Posterior vena cava (tissue), 2 donors: ENCODE measurements at regions not wholly inside any gene's neighbourhood (a gene's known extent, or its start where the extent isn't known, plus 50 kb on each side); places are given as distances from the start of the nearest gene placed in this dataset.
"Not testable (repeated sequence)": the region's sequence is repeated elsewhere in the genome, so short reads cannot be mapped to it uniquely, and the experiment has no call there.

ENCODE experiments used
- DNase-seq: peaks from one replicate; pipeline ENCODE4 v3.0.0-alpha.2; 2020; ENCODE audit warnings: low spot score
- intact Hi-C, 2 donors: fragments of 100-400 bp; cut with DNase I; formaldehyde crosslinking; loops; one replicate each; pipeline versions ENCODE4 v1.14.1 to v1.14.2; 2022 to 2023
- donor health status: DM: yes; HTN: yes; CAD: no.
- donor health status: DM: yes; HTN: yes; CAD: no.

- DNase-seq, intact Hi-C loops: not testable (repeated sequence)
Observed at GRCh38 chr1:149227933-149228665, 124.7 kb upstream of the NBPF9 start.

- DNase-seq, intact Hi-C loops: not testable (repeated sequence)
Observed at GRCh38 chr1:149228672-149229585, 125.6 kb upstream of the NBPF9 start.

- intact Hi-C loops, result not testable (repeated sequence)
- DNase-seq, result peak; percentile 23
Observed at GRCh38 chr1:149229813-149230212, 126.5 kb upstream of the NBPF9 start.

- intact Hi-C loops, DNase-seq: not testable (repeated sequence)
Observed at GRCh38 chr1:149234926-149235914, 131.9 kb upstream of the NBPF9 start.

- DNase-seq, intact Hi-C loops: not testable (repeated sequence)
Observed at GRCh38 chr1:149237515-149237914, 134.2 kb upstream of the NBPF9 start.

GRCh38 chr1:149239897-149240508 is 136.7 kb upstream of the NBPF9 start:
- intact Hi-C loops, DNase-seq: not testable (repeated sequence)

- intact Hi-C loops, DNase-seq: not testable (repeated sequence)
Observed at GRCh38 chr1:149240530-149240929, 137.2 kb upstream of the NBPF9 start.

GRCh38 chr1:149241272-149241671 is 137.9 kb upstream of the NBPF9 start:
- intact Hi-C loops, result not testable (repeated sequence)

GRCh38 chr1:149243572-149243971 is 140.2 kb upstream of the NBPF9 start:
- DNase-seq, intact Hi-C loops: not testable (repeated sequence)

More at GRCh38 chr1:149241272-149241671, 137.9 kb upstream of the NBPF9 start:
- not testable (repeated sequence) for DNase-seq

GRCh38 chr1:149244621-149245020 is 141.3 kb upstream of the NBPF9 start:
- intact Hi-C loops, DNase-seq: not testable (repeated sequence)

- intact Hi-C loops, DNase-seq: not testable (repeated sequence)
Observed at GRCh38 chr1:149246212-149246611, 142.9 kb upstream of the NBPF9 start.

GRCh38 chr1:149248610-149249009 is 145.3 kb upstream of the NBPF9 start:
- intact Hi-C loops, DNase-seq: not testable (repeated sequence)

GRCh38 chr1:149249850-149250467 is 146.6 kb upstream of the NBPF9 start:
- DNase-seq, intact Hi-C loops: not testable (repeated sequence)

GRCh38 chr1:149254894-149255847 is 151.8 kb upstream of the NBPF9 start:
- intact Hi-C loops, DNase-seq: not testable (repeated sequence)

GRCh38 chr1:149260284-149260683 is 156.9 kb upstream of the NBPF9 start:
- not testable (repeated sequence) for DNase-seq

GRCh38 chr1:149260736-149261340 is 157.5 kb upstream of the NBPF9 start:
- intact Hi-C loops, DNase-seq: not testable (repeated sequence)

More at GRCh38 chr1:149260284-149260683, 156.9 kb upstream of the NBPF9 start:
- intact Hi-C loops, result not testable (repeated sequence)
